SJCRH30 (cell line): ENCODE measurements at regions not wholly inside any gene's neighbourhood (a gene's known extent, or its start where the extent isn't known, plus 50 kb on each side); places are given as distances from the start of the nearest gene placed in this dataset.

Experiments used
- DNase-seq, 2 experiments: peaks; one replicate each; pipeline ENCODE4 v3.0.0-alpha.2; 2015 to 2020
- H3K27ac ChIP-seq: fragments of 250-450 bp; sonication (Bioruptor Pico); 2 replicates; pipeline ENCODE4 v1.5.1; 2020; ENCODE audit warnings: mild to moderate bottlenecking, moderate library complexity
- H3K27me3 ChIP-seq: fragments of 250-450 bp; sonication (Bioruptor Pico); 2 replicates; pipeline ENCODE4 v1.5.1; 2020; ENCODE audit warnings: mild to moderate bottlenecking, moderate library complexity
- H3K36me3 ChIP-seq: fragments of 250-450 bp; sonication (Bioruptor Pico); 2 replicates; pipeline ENCODE4 v1.5.1; 2020; ENCODE audit warnings: mild to moderate bottlenecking, moderate library complexity
- H3K4me1 ChIP-seq: fragments of 250-450 bp; sonication (Bioruptor Pico); 2 replicates; pipeline ENCODE4 v1.5.1; 2020; ENCODE audit warnings: mild to moderate bottlenecking, moderate library complexity
- H3K4me3 ChIP-seq: fragments of 250-450 bp; sonication (Bioruptor Pico); 2 replicates; pipeline ENCODE4 v1.5.1; 2020; ENCODE audit warnings: mild to moderate bottlenecking, moderate library complexity
- H3K9me3 ChIP-seq: fragments of 250-450 bp; sonication (Bioruptor Pico); replicated peaks from 2 replicates; pipeline ENCODE4 v1.5.1; 2020; ENCODE audit warnings: mild to moderate bottlenecking, moderate library complexity

- no peaks in the 10 kb centered on the region for H3K27me3 ChIP-seq
- 0 out of 2 replicates have a peak, but pooled peaks cover 2% of the 10 kb centered on the region for H3K9me3 ChIP-seq
- no peak overlapping the region for H3K4me3 ChIP-seq
- H3K27ac ChIP-seq: no peak overlapping the region
- no peaks in the 10 kb centered on the region for H3K36me3 ChIP-seq
- H3K4me1 ChIP-seq: no peaks in the 10 kb centered on the region
- no peak for DNase-seq
Measured at GRCh38 chr16:63745456-63745855, 1376.4 kb downstream of the CDH11 start.

GRCh38 chr16:63744077-63744874, 1377.6 kb downstream of the CDH11 start:
- Histone ChIP-seq H3K4me1 (no peaks in the 10 kb centered on the region), H3K36me3 (no peaks in the 10 kb centered on the region), H3K4me3 (no peak overlapping the region), H3K27ac (no peak overlapping the region), H3K27me3 (no peaks in the 10 kb centered on the region), H3K9me3 (0 out of 2 replicates have a peak, but pooled peaks cover 2% of the 10 kb centered on the region)
- DNase-seq: no peak

DNA sequence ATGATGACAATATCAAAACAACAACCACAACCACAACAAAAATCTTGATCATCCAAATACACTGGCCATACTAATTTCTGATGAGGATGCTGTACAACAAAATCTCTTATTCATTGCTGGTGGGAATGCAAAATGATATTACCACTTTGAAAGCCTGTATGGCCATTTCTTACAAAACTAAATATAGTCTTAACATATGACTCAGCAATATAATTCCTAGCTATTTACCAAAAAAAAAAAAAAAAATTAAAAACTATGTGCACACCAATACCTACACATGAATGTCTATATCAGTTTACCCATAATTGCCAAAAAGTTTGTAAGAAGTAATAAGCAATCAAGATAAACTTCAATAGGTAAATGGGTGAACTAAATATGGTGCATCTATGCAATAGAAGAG, 1379.7 kb downstream of the CDH11 start:
- Histone ChIP-seq H3K4me3 (no peak overlapping the region), H3K4me1 (no peaks in the 10 kb centered on the region), H3K9me3 (0 out of 2 replicates have a peak, but pooled peaks cover 2% of the 10 kb centered on the region), H3K27ac (no peak overlapping the region), H3K36me3 (no peaks in the 10 kb centered on the region), H3K27me3 (no peaks in the 10 kb centered on the region)
- DNase-seq: no peak

- Histone ChIP-seq H3K27ac (no peak overlapping the region), H3K4me3 (no peak overlapping the region), H3K9me3 (no peaks in the 10 kb centered on the region), H3K4me1 (no peaks in the 10 kb centered on the region), H3K36me3 (no peaks in the 10 kb centered on the region), H3K27me3 (no peaks in the 10 kb centered on the region)
- DNase-seq: no peak
Measured at GRCh38 chr16:63737633-63738032, 1384.2 kb downstream of the CDH11 start.

GRCh38 chr16:63735456-63735855, 1386.4 kb downstream of the CDH11 start:
- no peak for DNase-seq
- no peaks in the 10 kb centered on the region for H3K4me1 ChIP-seq
- H3K4me3 ChIP-seq: no peak overlapping the region
- no peak overlapping the region for H3K27ac ChIP-seq
- no peaks in the 10 kb centered on the region for H3K36me3 ChIP-seq
- H3K27me3 ChIP-seq: no peaks in the 10 kb centered on the region; the same call in 1 of the 2 replicates
- no peaks in the 10 kb centered on the region for H3K9me3 ChIP-seq

DNA sequence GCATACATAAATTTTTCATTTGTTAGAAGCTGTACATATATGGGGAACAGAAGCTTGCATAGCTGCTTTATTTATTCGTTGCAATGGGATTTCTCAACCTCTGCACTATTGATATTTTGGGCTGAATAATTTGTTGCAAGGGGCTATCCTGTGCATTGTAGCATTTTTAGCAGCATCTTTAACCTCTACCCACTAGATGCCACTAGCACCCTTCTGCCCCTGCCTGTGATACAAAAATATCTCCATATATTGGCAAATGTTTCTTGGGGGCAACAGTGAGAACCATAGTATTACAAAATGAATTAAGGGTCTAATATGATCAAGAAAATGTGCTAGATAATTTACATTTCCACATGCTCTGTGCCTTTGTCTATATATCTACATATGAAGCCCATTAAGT, 1401.0 kb downstream of the CDH11 start:
- peak in 1 of 2 experiments; percentile 30 for DNase-seq
- Histone ChIP-seq H3K27me3 (no peaks in the 10 kb centered on the region), H3K9me3 (no peaks in the 10 kb centered on the region), H3K27ac (no peak overlapping the region), H3K4me1 (no peaks in the 10 kb centered on the region), H3K36me3 (no peaks in the 10 kb centered on the region), H3K4me3 (no peak overlapping the region)

DNA sequence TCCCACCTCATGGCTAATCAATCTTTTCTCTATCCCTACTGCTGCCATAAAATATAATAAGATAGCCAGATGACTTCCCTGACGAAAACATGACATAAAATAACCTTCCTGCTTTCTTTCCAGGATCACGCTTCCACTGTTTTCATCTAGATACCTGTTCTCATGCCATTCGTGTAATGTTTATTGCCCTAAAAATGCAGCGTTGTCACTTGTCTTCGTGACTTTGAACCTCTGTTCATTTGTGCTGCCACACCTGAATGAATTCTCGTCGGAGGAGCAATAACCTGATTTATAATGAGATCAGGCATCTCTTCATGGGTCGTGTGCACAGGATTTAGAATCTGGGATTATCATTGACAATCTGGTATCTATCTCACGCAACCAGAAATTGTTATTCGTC, 1401.9 kb downstream of the CDH11 start:
- H3K27ac ChIP-seq: no peak overlapping the region
- no peak overlapping the region for H3K4me3 ChIP-seq
- H3K27me3 ChIP-seq: no peaks in the 10 kb centered on the region
- no peaks in the 10 kb centered on the region for H3K4me1 ChIP-seq
- H3K9me3 ChIP-seq: no peaks in the 10 kb centered on the region
- no peaks in the 10 kb centered on the region for H3K36me3 ChIP-seq
- no peak for DNase-seq

GRCh38 chr16:63717806-63718205, 1404.1 kb downstream of the CDH11 start:
- H3K4me1 ChIP-seq: no peaks in the 10 kb centered on the region
- H3K9me3 ChIP-seq: no peaks in the 10 kb centered on the region
- H3K36me3 ChIP-seq: no peaks in the 10 kb centered on the region
- H3K27me3 ChIP-seq: no peaks in the 10 kb centered on the region
- no peak for DNase-seq
- no peak overlapping the region for H3K4me3 ChIP-seq
- H3K27ac ChIP-seq: no peak overlapping the region

GRCh38 chr16:63714876-63715275, 1407.0 kb downstream of the CDH11 start:
- H3K27ac ChIP-seq: no peak overlapping the region
- H3K36me3 ChIP-seq: no peaks in the 10 kb centered on the region
- DNase-seq: no peak

DNA sequence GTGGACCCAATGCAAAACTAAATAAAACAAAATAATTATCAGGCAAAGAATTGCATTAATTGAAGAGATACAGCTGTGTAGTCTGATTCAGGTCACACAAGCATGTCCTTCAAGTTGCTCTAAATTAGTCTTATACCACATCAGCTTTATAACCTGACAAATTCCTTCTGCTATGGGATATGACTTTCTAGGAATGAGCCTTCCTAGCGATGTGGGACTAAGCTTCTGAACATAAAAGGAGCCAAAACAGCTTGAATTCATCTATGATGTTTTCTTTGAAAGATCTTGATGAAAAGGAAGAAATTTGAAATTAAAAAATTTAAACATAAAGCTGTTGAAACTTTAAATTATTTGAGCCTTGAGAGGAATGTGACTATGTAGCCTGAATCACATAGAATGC, 1409.1 kb downstream of the CDH11 start:
- Histone ChIP-seq H3K27me3 (no peaks in the 10 kb centered on the region), H3K9me3 (no peaks in the 10 kb centered on the region), H3K4me3 (no peak overlapping the region), H3K36me3 (no peaks in the 10 kb centered on the region), H3K27ac (no peak overlapping the region), H3K4me1 (no peaks in the 10 kb centered on the region)
- DNase-seq: no peak

More at GRCh38 chr16:63714876-63715275, 1407.0 kb downstream of the CDH11 start:
- H3K9me3 ChIP-seq: no peaks in the 10 kb centered on the region
- no peak overlapping the region for H3K4me3 ChIP-seq
- no peaks in the 10 kb centered on the region for H3K4me1 ChIP-seq
- no peaks in the 10 kb centered on the region for H3K27me3 ChIP-seq

DNA sequence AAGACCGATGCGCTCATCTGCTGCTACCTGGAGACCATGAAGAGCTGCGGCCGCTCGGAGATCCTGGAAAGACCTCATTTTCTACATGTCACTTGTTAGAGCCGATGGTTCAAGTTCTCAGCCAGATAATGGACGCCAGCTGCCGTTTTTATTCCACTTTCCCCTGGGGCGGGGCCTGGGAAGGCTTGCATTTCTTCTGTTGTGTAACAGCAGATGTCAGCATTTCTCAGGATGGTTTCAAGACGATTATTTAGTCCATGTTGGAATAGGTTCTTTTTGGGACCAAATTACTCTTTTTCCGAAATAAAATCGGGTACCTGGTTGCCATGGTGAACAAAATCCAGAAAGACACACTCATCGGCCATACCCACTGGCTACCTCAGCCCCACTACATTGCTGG, 1418.3 kb downstream of the CDH11 start:
- peak in 1 of 2 experiments; percentile 13 for DNase-seq
- Histone ChIP-seq H3K27me3 (no peaks in the 10 kb centered on the region), H3K36me3 (no peaks in the 10 kb centered on the region), H3K4me3 (no peak overlapping the region), H3K4me1 (no peaks in the 10 kb centered on the region), H3K9me3 (no peaks in the 10 kb centered on the region), H3K27ac (no peak overlapping the region)

DNA sequence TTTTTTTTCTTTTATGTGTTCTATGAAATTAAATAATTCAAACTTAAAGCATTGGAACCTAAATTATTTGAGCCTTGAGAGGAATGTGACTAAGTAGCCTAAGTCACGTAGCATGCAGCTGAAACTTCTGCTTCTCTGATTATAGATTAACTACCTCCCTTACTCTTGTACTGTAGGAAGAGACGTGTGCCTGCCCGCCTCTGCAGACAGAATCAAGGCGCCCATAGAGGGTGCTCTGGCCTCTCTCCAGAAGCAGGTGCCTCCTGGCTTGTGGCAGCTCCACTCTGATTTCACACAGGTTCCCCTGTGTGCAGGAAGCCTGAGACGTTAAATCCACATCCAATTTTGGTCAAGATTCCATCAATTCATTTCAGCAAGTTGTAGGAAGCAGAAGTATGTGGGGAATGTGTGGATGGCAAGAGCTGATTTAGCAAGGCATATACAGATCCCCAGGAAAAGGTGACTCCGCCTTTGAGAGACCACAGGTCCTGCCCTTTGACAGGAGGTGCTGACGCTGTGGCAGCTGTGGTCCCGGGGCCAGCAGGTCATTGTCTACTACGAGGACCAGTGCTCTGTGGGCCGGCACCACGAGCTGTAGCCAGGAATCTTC, 1418.8 kb downstream of the CDH11 start:
- Histone ChIP-seq H3K4me3 (no peak overlapping the region), H3K36me3 (no peaks in the 10 kb centered on the region), H3K4me1 (no peaks in the 10 kb centered on the region), H3K27ac (no peak overlapping the region), H3K27me3 (no peaks in the 10 kb centered on the region), H3K9me3 (no peaks in the 10 kb centered on the region)
- DNase-seq: no peak

GRCh38 chr16:63697736-63698135, 1424.1 kb downstream of the CDH11 start:
- no peaks in the 10 kb centered on the region for H3K36me3 ChIP-seq
- no peaks in the 10 kb centered on the region for H3K27me3 ChIP-seq
- no peak overlapping the region for H3K27ac ChIP-seq
- peaks cover 5% of the 10 kb centered on the region; the same call in 1 of the 2 replicates for H3K4me1 ChIP-seq
- DNase-seq: no peak
- H3K4me3 ChIP-seq: no peak overlapping the region
- H3K9me3 ChIP-seq: no peaks in the 10 kb centered on the region

GRCh38 chr16:63695347-63695746, 1426.5 kb downstream of the CDH11 start:
- Histone ChIP-seq H3K27me3 (no peaks in the 10 kb centered on the region), H3K4me1 (peaks cover 5% of the 10 kb centered on the region; the same call in 1 of the 2 replicates), H3K4me3 (no peak overlapping the region), H3K36me3 (no peaks in the 10 kb centered on the region), H3K9me3 (no peaks in the 10 kb centered on the region), H3K27ac (no peak overlapping the region)
- peak in 1 of 2 experiments; percentile 13 for DNase-seq

GRCh38 chr16:63690961-63691360, 1430.9 kb downstream of the CDH11 start:
- peaks cover 5% of the 10 kb centered on the region; the same call in 1 of the 2 replicates for H3K4me1 ChIP-seq
- H3K4me3 ChIP-seq: no peak overlapping the region
- peak in 1 of 2 experiments; percentile 16 for DNase-seq
- H3K27ac ChIP-seq: no peak overlapping the region
- no peaks in the 10 kb centered on the region; the same call in 1 of the 2 replicates for H3K9me3 ChIP-seq
- H3K27me3 ChIP-seq: no peaks in the 10 kb centered on the region
- H3K36me3 ChIP-seq: no peaks in the 10 kb centered on the region
